Neural progenitor cell (in vitro differentiated cells): ENCODE measurements at regions not wholly inside any gene's neighbourhood (a gene's known extent, or its start where the extent isn't known, plus 50 kb on each side); places are given as distances from the start of the nearest gene placed in this dataset.

Experiments used
- DNase-seq: peaks from one replicate; pipeline ENCODE4 v3.0.0-alpha.2; 2016; ENCODE audit warnings: low spot score
- H2AFZ ChIP-seq: fragments of 200-600 bp; sonication (generic); replicated peaks from 2 replicates; pipeline ENCODE4 v1.6.1; 2016; ENCODE audit warnings: antibody characterized with exemption
- H3F3A ChIP-seq: fragments of 200-600 bp; sonication (generic); 2 replicates; pipeline ENCODE4 v1.6.1; 2016; ENCODE audit warnings: antibody characterized with exemption, low read depth
- H3K27ac ChIP-seq: fragments of 200-600 bp; sonication (generic); 2 replicates; pipeline ENCODE4 v1.5.1; 2016; ENCODE audit warnings: mild to moderate bottlenecking
- H3K27me3 ChIP-seq: fragments of 200-600 bp; sonication (generic); 2 replicates; pipeline ENCODE4 v1.6.1; 2016; ENCODE audit warnings: mild to moderate bottlenecking, moderate library complexity
- H3K36me3 ChIP-seq: fragments of 200-600 bp; sonication (generic); 2 replicates; pipeline ENCODE4 v1.5.1; 2016
- H3K4me1 ChIP-seq: fragments of 200-600 bp; sonication (generic); 2 replicates; pipeline ENCODE4 v1.6.1; 2016; ENCODE audit warnings: mixed run types
- H3K4me2 ChIP-seq: fragments of 200-600 bp; sonication (generic); 2 replicates; pipeline ENCODE4 v1.6.1; 2016
- H3K4me3 ChIP-seq: fragments of 200-600 bp; sonication (generic); 2 replicates; pipeline ENCODE4 v1.5.1; 2016
- H3K79me2 ChIP-seq: fragments of 200-600 bp; sonication (generic); 2 replicates; pipeline ENCODE4 v1.6.1; 2016; ENCODE audit warnings: low read depth
- H3K9ac ChIP-seq: fragments of 200-600 bp; sonication (generic); 2 replicates; pipeline ENCODE4 v1.6.1; 2016
- H3K9me3 ChIP-seq: fragments of 200-600 bp; sonication (generic); 2 replicates; pipeline ENCODE4 v1.5.1; 2016; ENCODE audit warnings: low read depth
- H4K20me1 ChIP-seq: fragments of 200-600 bp; sonication (generic); 2 replicates; pipeline ENCODE4 v1.6.1; 2016; ENCODE audit warnings: low read depth
- H3K27ac Mint-ChIP-seq: 3 replicates; pipeline ENCODE4 v1.8.0; 2021; ENCODE audit warnings: mixed read lengths
- H3K27me3 Mint-ChIP-seq: 2 replicates; pipeline ENCODE4 v1.8.0; 2022; ENCODE audit warnings: low read depth, mild to moderate bottlenecking, inconsistent platforms, moderate library complexity, mixed read lengths; ENCODE audit not compliant: insufficient read depth
- H3K36me3 Mint-ChIP-seq: 3 replicates; pipeline ENCODE4 v1.8.0; 2021; ENCODE audit warnings: mixed read lengths
- H3K4me1 Mint-ChIP-seq: 3 replicates; pipeline ENCODE4 v1.8.0; 2021; ENCODE audit warnings: mixed read lengths
- H3K4me3 Mint-ChIP-seq: 3 replicates; pipeline ENCODE4 v1.8.0; 2021; ENCODE audit warnings: mild to moderate bottlenecking, moderate library complexity, mixed read lengths
- H3K9me3 Mint-ChIP-seq: 3 replicates; pipeline ENCODE4 v1.8.0; 2020; ENCODE audit warnings: mixed read lengths
- CTCF ChIP-seq: fragments of 200-600 bp; sonication (generic); IDR thresholded peaks from 2 replicates; pipeline ENCODE4 v1.5.1; 2017; ENCODE audit warnings: antibody characterized with exemption, mild to moderate bottlenecking
- EZH2 ChIP-seq: fragments of 200-600 bp; sonication (generic); IDR thresholded peaks from 2 replicates; pipeline ENCODE4 v1.6.1; 2017; ENCODE audit warnings: antibody characterized with exemption, mild to moderate bottlenecking, moderate library complexity
- EZH2phosphoT487 ChIP-seq: fragments of 200-600 bp; sonication (generic); IDR thresholded peaks from 2 replicates; pipeline ENCODE4 v1.6.1; 2017; ENCODE audit warnings: antibody characterized with exemption

- Histone ChIP-seq H3K4me2 (peak overlapping the region; percentile 8), H3K27ac (no peak overlapping the region), H3K9ac (no peak overlapping the region), H3K79me2 (no peaks in the 10 kb centered on the region), H3K4me3 (no peak overlapping the region), H3K4me1 (peaks cover 21% of the 10 kb centered on the region), H4K20me1 (no peaks in the 10 kb centered on the region), H2AFZ (peak overlapping the region; percentile 40), H3K36me3 (no peaks in the 10 kb centered on the region), H3K9me3 (no peaks in the 10 kb centered on the region), H3F3A (peaks cover 15% of the 10 kb centered on the region), H3K27me3 (no peaks in the 10 kb centered on the region)
- peaks cover 12% of the 10 kb centered on the region for H3K4me1 Mint-ChIP-seq
- H3K9me3 Mint-ChIP-seq: no peaks in the 10 kb centered on the region
- no peak for DNase-seq
- H3K27ac Mint-ChIP-seq: no peak overlapping the region
- TF ChIP-seq CTCF: no peak
- no peak for TF ChIP-seq EZH2
- TF ChIP-seq EZH2phosphoT487: no peak
- H3K36me3 Mint-ChIP-seq: no peaks in the 10 kb centered on the region
- H3K27me3 Mint-ChIP-seq: peaks cover 6% of the 10 kb centered on the region
- no peak overlapping the region for H3K4me3 Mint-ChIP-seq
These were observed 178.2 kb upstream of the CAMK1G start for GRCh38 chr1:209405183-209405814.

- peaks cover 21% of the 10 kb centered on the region for H3K4me1 ChIP-seq
- H3K36me3 ChIP-seq: no peaks in the 10 kb centered on the region
- Mint-ChIP-seq H3K27me3 (peaks cover 6% of the 10 kb centered on the region), H3K27ac (no peak overlapping the region), H3K36me3 (no peaks in the 10 kb centered on the region), H3K9me3 (no peaks in the 10 kb centered on the region), H3K4me1 (peaks cover 12% of the 10 kb centered on the region), H3K4me3 (no peak overlapping the region)
- H3K9ac ChIP-seq: no peak overlapping the region
- peaks cover 15% of the 10 kb centered on the region for H3F3A ChIP-seq
- H3K79me2 ChIP-seq: no peaks in the 10 kb centered on the region
- H2AFZ ChIP-seq: peak overlapping the region; percentile 40
- TF ChIP-seq EZH2: no peak
- TF ChIP-seq EZH2phosphoT487: no peak
- no peak for TF ChIP-seq CTCF
- no peaks in the 10 kb centered on the region for H4K20me1 ChIP-seq
- H3K27ac ChIP-seq: no peak overlapping the region
- no peaks in the 10 kb centered on the region for H3K27me3 ChIP-seq
- no peaks in the 10 kb centered on the region for H3K9me3 ChIP-seq
- no peak overlapping the region for H3K4me3 ChIP-seq
- no peak for DNase-seq
- H3K4me2 ChIP-seq: no peak overlapping the region
These were observed 177.3 kb upstream of the CAMK1G start for GRCh38 chr1:209406168-209406567.

GRCh38 chr1:209406595-209406994 is 176.9 kb upstream of the CAMK1G start:
- H4K20me1 ChIP-seq: no peaks in the 10 kb centered on the region
- no peak overlapping the region for H3K9ac ChIP-seq
- H3K4me1 ChIP-seq: peaks cover 24% of the 10 kb centered on the region
- no peak overlapping the region for H3K27ac Mint-ChIP-seq
- no peak overlapping the region for H3K4me3 Mint-ChIP-seq
- peaks cover 6% of the 10 kb centered on the region for H3K27me3 Mint-ChIP-seq
- H3K4me2 ChIP-seq: no peak overlapping the region
- H3K36me3 ChIP-seq: no peaks in the 10 kb centered on the region
- H3K79me2 ChIP-seq: no peaks in the 10 kb centered on the region
- H3F3A ChIP-seq: peaks cover 15% of the 10 kb centered on the region
- H3K4me3 ChIP-seq: no peak overlapping the region
- H3K27ac ChIP-seq: no peak overlapping the region
- no peaks in the 10 kb centered on the region for H3K9me3 ChIP-seq
- DNase-seq: no peak
- H3K4me1 Mint-ChIP-seq: peaks cover 12% of the 10 kb centered on the region
- H2AFZ ChIP-seq: no peak overlapping the region
- TF ChIP-seq CTCF: no peak
- TF ChIP-seq EZH2: no peak
- TF ChIP-seq EZH2phosphoT487: no peak
- no peaks in the 10 kb centered on the region for H3K9me3 Mint-ChIP-seq
- H3K27me3 ChIP-seq: no peaks in the 10 kb centered on the region
- no peaks in the 10 kb centered on the region for H3K36me3 Mint-ChIP-seq
